ENCODE measurements at regions not wholly inside any gene's neighbourhood (a gene's known extent, or its start where the extent isn't known, plus 50 kb on each side); places are given as distances from the start of the nearest gene placed in this dataset.

GRCh38 chr3:193914602-193915001 lies 221.3 kb upstream of the HES1 start:
- 71 to 83% methylated on average over 1 of the region's 1 CpG for WGBS, 2 donors
- DNase-seq, result no peak
- Histone ChIP-seq H3K36me3 (no peaks in the 10 kb centered on the region), H3K27me3 (no peaks in the 10 kb centered on the region), H3K27ac (no peak overlapping the region), H3K4me3 (no peak overlapping the region), H3K9me3 (no peaks in the 10 kb centered on the region), H3K4me1 (peaks cover 0 to 17% (median 5%) of the 10 kb centered on the region in 3 donors)
- intact Hi-C loops (cut with DNase I), result no loop called here
- TF ChIP-seq POLR2A (IDR thresholded peaks at IDR 0.05) (no peak), CTCF (IDR thresholded peaks at IDR 0.05) (no peak)

- 87 to 88% methylated on average over 4 of the region's 4 CpGs for WGBS, 2 donors
Measured at GRCh38 chr3:193915099-193915498, 220.8 kb upstream of the HES1 start.

GRCh38 chr3:193915613-193916012 lies 220.3 kb upstream of the HES1 start:
- TF ChIP-seq POLR2A (IDR thresholded peaks at IDR 0.05), result no peak
- no peak for TF ChIP-seq CTCF (IDR thresholded peaks at IDR 0.05)
- Histone ChIP-seq H3K9me3 (no peaks in the 10 kb centered on the region), H3K36me3 (no peaks in the 10 kb centered on the region), H3K27me3 (no peaks in the 10 kb centered on the region), H3K4me3 (no peak overlapping the region), H3K27ac (no peak overlapping the region), H3K4me1 (peaks cover 0 to 11% (median 4%) of the 10 kb centered on the region in 3 donors)
- intact Hi-C loops (cut with DNase I), result no loop called here
- no peak for DNase-seq

More at GRCh38 chr3:193915099-193915498, 220.8 kb upstream of the HES1 start:
- intact Hi-C loops (cut with DNase I), result no loop called here
- TF ChIP-seq POLR2A (IDR thresholded peaks at IDR 0.05), result no peak
- no peak for TF ChIP-seq CTCF (IDR thresholded peaks at IDR 0.05)
- H3K36me3 ChIP-seq, result no peaks in the 10 kb centered on the region
- H3K27me3 ChIP-seq, result no peaks in the 10 kb centered on the region
- no peak for DNase-seq
- no peak overlapping the region for H3K27ac ChIP-seq
- H3K9me3 ChIP-seq, result no peaks in the 10 kb centered on the region
- H3K4me3 ChIP-seq, result no peak overlapping the region
- peaks cover 0 to 16% (median 5%) of the 10 kb centered on the region in 3 donors for H3K4me1 ChIP-seq

GRCh38 chr3:193917158-193917557 lies 218.8 kb upstream of the HES1 start:
- no peaks in the 10 kb centered on the region for H3K27me3 ChIP-seq
- H3K4me1 ChIP-seq, result no peaks in the 10 kb centered on the region
- no peak overlapping the region for H3K4me3 ChIP-seq
- intact Hi-C loops (cut with DNase I), result no loop called here
- H3K9me3 ChIP-seq, result no peaks in the 10 kb centered on the region
- WGBS, 2 donors, result 80 to 100% methylated on average over 2 of the region's 2 CpGs
- H3K27ac ChIP-seq, result no peak overlapping the region
- TF ChIP-seq CTCF (IDR thresholded peaks at IDR 0.05) (no peak), POLR2A (IDR thresholded peaks at IDR 0.05) (no peak)
- DNase-seq, result no peak
- H3K36me3 ChIP-seq, result no peaks in the 10 kb centered on the region

- Histone ChIP-seq H3K27ac (no peak overlapping the region), H3K4me1 (no peaks in the 10 kb centered on the region), H3K4me3 (no peak overlapping the region), H3K9me3 (peaks cover 0 to 13% (median 8%) of the 10 kb centered on the region in 3 donors), H3K36me3 (no peaks in the 10 kb centered on the region), H3K27me3 (no peaks in the 10 kb centered on the region)
- TF ChIP-seq CTCF (IDR thresholded peaks at IDR 0.05), result no peak
- TF ChIP-seq POLR2A (IDR thresholded peaks at IDR 0.05), result no peak
- WGBS, 2 donors, result 67 to 83% methylated on average over 4 of the region's 4 CpGs
- intact Hi-C loops (cut with DNase I), result no loop called here
- DNase-seq, result no peak
Measured at GRCh38 chr3:193921465-193921864, 214.5 kb upstream of the HES1 start.

Data from esophagus squamous epithelium (tissue), 5 donors.